NOMO-1 treated with dmso at 0.1 percent for 144 hours (cell line): ENCODE measurements at regions not wholly inside any gene's neighbourhood (a gene's known extent, or its start where the extent isn't known, plus 50 kb on each side); places are given as distances from the start of the nearest gene placed in this dataset.

Experiments used
- DNase-seq: peaks from one replicate; lab custom pipeline; 2025; ENCODE audit not compliant: unreplicated experiment; lab: John Stamatoyannopoulos, UW

- no peak for DNase-seq
Observed at GRCh38 chr4:1512738-1513660, 106.8 kb upstream of the NKX1-1 start.

- DNase-seq, result no peak
Observed at GRCh38 chr4:1512051-1512737, 106.0 kb upstream of the NKX1-1 start.

GRCh38 chr4:1511441-1512041 is 105.3 kb upstream of the NKX1-1 start:
- no peak for DNase-seq

- no peak for DNase-seq
Observed at GRCh38 chr4:1510931-1511330, 104.7 kb upstream of the NKX1-1 start.

GRCh38 chr4:1509366-1509765 is 103.1 kb upstream of the NKX1-1 start:
- DNase-seq, result no peak

DNA sequence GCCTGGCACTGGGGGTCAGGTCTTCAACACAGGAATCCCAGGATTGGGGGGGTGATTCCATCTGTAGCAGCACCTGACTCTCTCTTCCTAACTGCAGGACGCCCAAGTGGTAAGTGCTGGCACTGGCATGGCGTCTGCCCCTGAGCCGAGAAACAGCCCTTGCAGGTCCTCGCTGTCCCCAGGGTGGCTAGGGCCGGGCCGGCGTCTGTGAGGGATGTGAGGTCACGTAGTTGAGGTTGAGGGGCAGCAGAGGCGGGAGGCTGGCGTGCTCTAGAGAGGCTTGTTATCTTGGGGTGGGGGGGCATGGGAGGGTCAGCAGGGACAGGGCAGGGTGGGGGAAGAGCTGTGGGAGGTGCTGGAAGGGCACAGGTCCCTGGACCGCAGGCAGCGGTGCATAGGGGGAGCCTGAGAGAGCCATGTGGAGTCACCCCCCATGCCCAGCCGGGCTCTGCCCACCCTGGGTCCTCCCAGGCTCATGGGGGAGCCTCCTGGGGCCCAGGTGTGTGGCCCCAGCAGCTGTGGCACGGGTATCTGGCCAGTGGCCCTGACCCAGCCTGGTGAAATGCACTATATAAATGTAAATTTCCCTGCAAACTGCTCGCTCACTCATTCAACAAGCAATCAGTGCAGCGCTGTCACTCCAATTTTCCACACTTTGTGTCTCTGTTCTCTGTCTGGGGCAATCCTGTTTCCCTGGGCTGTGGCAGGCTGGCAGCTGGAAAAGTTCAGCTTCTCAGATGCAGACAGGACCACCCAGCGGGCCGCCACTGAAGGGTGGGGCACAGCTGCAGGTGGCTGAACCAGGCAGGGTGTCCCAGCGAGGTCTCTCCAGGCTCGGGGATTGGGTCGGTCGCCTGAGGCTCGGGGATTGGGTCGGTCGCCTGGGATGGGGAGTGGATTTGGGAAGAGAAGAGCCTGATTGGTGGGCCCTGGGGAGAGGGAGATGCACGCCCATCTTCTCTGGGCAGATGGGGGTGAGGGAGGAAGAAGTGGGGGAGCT is 102.2 kb upstream of the NKX1-1 start:
- DNase-seq, result no peak

DNA sequence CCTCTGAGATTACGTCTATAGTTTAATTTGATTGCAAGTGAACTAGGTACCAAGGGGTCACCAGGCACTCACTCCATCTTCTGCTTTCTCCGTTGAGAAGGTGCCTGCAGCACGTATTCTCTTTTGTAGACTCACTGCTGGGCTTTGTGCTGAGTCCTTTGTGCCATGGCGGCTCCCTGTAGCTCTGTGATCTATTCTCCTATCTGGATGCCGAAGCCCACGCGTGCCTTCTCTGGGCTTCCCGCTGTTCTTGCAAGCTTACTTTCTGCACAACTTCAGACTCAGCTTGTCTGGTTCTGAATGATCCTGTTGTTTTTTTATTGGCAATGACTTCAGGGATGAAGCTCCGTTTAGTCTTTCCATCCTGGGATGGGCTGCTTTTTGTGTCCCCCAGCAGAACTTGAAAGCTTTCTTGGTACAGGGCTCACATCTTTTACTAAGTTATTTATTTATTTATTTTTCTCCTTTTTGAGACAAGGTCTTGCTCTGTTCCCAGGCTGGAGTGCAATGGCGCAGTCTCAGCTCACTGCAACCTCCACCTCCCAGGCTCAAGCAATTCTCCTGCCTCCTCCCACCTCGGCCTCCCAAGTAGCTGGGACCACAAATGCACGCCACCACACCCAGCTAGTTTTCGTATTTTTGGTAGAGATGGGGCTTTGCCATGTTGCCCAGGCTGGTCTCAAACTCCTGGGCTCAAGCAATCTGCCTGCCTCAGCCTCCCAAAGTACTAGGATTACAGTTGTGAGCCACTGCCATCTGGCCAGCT is 100.9 kb upstream of the NKX1-1 start:
- DNase-seq, result no peak

DNA sequence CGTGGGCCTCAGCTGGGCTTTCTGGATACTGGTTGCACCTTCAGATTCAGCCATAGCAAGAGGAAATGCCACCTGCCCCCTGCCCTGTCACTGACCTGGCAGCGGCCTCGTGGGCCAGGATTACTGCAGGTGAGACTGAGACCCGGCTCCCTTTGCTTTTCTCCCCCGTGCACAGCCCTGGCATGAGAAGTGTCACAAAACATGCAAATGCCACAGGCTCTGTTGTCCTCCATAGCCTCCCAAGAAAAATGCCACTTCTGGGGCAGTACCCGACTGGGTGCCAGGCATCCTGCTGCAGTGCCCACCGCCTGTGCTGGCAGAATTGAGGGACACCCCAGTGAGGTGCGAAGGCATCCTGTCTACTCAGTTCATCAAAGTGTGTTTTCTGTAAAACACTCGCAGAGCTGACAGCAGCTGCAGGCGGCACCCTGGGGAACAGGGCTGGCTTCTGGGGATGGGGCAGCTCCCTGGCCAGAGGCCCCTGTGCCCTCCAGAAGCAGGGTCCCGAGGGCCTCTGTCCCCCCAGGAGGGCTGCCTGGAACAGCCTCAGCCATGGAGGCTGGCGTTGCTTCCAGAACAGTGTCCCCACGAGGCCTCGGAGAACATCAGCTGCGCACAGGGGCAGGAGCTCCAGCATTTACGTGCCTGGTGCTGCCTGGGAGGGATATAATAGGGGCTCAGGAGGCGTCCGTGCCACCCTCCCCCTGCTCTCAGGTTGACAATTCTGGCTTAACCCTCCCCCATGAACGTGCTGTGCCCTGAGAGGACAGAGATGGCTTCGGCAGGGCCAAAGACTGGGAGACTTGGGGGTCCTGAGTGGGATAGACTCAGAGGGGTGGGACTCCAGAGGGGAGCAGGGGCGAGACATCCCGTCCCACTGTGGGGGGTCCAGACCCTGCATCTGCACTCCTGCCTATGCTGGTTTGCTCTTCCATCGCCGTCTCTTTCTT is 99.5 kb upstream of the NKX1-1 start:
- DNase-seq, result no peak

GRCh38 chr4:1504595-1505500 is 98.6 kb upstream of the NKX1-1 start:
- DNase-seq, result no peak

GRCh38 chr4:1503583-1504471 is 97.6 kb upstream of the NKX1-1 start:
- no peak for DNase-seq

DNA sequence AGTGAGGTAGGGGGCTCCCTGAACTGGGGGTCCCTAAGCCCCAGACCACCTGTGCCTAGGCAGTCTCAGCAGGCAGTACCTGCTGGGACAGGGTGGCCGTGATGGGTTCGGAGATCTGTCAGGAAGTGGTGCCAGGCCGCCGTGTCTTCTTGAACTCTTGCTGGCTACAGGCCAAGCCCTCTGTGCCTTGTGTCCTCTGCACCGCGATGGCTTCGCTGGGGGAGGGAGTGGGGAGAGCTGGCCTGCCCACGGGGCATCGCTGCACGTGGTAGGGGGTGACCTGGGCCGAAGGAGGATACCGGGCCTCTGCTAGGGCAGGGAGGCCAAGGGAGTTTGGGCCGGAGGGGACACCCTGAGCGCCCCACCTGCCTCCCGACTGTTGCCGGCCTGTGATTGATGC is 96.7 kb upstream of the NKX1-1 start:
- DNase-seq, result no peak

DNA sequence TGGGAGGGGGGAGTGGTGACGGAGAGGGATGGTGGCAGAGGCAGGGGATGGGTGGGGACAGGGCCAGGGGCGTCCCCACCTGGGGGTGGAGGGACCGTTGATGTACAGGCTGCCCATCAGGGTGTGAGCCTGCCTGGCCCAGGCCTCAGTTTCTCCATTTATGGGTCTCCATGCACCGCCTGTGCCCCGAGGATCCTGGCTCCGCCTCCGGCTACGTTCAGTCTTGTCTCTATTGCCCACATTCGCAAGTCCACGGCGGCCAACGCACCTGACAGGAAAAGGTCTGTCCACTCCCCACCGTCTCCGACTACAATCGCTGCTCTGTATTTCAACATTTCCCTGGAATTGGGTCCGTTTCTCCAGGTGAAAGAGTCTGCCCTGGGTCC is 96.3 kb upstream of the NKX1-1 start:
- no peak for DNase-seq

DNA sequence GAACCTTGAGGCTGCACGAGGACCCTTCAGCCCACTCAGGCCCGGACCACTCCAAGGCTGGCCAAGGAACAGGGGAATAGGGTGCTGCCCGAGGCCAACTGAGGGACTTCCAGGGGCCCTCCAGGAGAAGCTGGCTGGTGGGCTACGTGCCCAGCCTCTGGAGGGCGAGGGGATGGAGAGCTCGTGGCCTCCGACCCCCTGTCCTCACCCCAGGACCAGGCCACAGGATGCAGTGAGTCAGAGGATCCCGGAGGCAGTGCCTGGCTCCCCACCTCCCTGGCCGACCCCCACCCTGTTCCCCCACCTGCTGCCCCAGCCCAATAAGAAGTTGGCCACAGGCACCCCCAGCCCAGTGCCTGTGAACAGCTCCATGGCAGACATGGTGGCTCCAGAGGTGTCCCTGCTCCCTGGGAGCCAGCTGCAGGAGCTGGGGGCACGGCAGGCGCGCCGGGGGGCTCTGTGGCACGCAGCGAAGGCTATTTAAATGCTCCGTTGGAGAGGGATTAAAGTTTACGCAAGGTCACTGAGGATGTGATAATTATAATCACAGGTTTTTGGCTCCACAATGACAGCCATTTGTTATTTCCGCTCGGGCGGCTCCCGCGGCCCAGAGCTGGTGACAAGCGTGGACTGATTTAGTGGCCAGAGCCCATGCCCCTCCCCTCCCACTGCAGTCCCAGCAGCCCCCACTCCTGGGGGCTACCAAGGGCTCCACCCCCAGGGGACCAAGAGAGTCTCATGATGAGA is 95.7 kb upstream of the NKX1-1 start:
- no peak for DNase-seq

GRCh38 chr4:1500966-1501753 is 94.9 kb upstream of the NKX1-1 start:
- DNase-seq, result no peak

DNA sequence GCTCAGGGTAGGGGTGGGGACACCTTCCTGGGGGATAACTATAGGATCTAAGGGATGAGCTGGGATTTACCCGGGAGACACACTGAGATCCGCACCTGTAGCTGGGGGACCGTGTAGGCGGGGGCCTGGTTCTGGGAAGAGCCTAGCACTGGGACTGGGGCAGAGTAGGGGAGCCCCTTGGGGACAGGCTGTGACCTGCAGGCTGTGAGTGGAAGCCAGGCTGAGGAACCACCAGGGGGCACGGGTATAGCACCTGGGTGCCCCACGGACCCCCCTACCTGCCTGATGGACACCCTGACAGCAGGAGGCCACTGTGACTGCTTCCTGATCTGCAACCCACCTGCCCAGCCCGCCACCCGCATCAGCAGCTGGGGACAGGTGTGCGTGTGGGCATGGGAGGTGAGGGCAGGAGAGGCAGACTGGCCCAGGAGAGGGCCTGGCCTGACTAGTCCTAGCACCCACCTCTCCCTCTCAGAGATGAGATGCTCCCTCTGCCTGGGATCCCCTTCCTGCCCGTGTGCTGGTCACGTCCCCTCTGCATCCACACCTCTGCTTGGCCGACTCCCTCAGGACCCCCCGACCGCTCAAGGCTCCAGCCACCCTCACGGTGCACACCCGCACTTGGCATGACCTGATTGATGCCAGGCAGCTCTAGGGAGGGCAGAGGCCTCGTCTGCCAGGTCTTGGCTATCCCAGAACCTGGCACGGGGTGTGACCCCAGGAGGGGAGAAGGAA is 94.2 kb upstream of the NKX1-1 start:
- no peak for DNase-seq
